COLO829 (cell line): ENCODE measurements at regions not wholly inside any gene's neighbourhood (a gene's known extent, or its start where the extent isn't known, plus 50 kb on each side); places are given as distances from the start of the nearest gene placed in this dataset.

Experiments used
- DNase-seq: peaks from one replicate; pipeline ENCODE4 v3.0.0; 2012; ENCODE audit warnings: low spot score

DNA sequence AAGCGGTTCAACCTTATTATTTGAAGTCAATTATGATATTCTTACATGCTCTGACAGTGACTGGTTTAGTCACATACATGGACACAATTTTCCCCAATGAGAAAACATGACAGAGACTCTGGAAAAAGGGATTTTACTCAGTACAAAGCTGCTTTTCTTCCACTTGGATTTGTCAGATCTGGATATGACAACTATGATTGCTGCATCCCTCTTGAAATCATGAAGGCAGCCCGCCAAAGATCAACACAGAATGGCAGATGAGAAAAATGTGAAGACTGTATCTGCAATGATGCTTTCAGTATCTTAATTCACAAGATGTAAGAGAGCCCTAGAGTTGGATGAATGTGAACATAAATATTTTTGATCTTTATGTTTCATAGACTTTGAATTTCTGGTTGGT lies 439.6 kb downstream of the CDH8 start:
- DNase-seq: no peak

DNA sequence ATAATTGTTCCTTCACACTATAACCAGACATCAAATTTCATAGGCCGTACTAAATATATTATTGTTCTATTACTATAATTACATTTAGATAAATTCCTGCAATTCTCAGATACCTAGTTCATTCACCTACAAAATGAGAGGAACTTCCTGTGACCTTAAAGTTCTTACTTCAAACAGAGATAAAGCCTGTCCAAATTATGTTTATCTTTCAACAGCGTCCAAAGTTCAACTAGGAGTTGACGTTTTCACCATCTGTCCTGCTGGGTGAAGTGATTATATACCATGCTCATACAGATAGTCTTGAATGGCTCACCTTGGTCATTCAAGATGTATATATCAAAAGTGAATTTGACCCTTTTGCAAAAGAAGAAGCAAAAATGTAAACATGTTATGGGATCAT lies 440.6 kb downstream of the CDH8 start:
- DNase-seq: no peak

GRCh38 chr16:61590577-61590976 lies 445.7 kb downstream of the CDH8 start:
- DNase-seq: no peak

GRCh38 chr16:61587526-61587925 lies 448.7 kb downstream of the CDH8 start:
- no peak for DNase-seq

GRCh38 chr16:61581417-61582046 lies 454.7 kb downstream of the CDH8 start:
- DNase-seq: no peak

GRCh38 chr16:61580579-61580978 lies 455.7 kb downstream of the CDH8 start:
- DNase-seq: no peak

DNA sequence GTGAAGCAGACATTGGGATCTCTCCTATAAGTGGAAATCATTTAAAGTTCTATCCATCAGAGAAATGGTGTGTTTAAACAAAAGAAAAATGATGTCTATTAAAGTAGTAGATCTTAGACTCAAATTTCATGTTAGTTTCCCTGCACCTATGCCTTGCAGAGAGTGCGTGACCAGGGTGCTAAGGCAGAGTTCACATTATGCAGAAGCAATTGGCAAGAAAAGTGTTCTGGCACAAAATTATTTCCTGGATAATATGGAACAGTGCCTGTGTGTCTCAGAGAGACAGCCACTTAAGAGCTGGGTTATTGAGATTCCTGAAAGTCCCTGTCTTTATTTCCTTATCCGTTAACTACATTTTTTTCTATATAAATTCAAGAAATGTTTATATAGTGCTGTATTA lies 457.0 kb downstream of the CDH8 start:
- no peak for DNase-seq

- DNase-seq: no peak
These were observed 459.8 kb downstream of the CDH8 start for GRCh38 chr16:61576476-61576875.

DNA sequence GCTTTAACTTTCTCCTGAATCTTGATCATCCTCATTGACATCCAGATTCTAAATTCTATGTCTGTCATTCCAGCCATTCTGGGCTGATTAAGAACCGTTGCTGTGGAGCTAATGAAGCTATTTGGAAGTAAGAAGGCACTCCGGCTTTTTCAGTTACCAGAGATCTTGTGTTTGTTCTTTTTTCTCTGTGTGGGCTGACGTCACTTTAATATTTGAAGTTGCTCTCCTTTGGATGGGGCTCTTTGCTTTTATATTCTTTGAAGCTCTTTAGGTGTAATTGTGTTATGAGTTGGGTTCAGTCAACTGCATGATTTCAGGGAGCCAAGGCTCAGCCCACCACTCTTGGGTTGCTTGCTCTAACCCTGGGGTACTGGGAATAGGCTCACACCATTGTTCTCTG lies 460.6 kb downstream of the CDH8 start:
- no peak for DNase-seq

GRCh38 chr16:61569028-61569427 lies 467.2 kb downstream of the CDH8 start:
- DNase-seq: no peak

GRCh38 chr16:61564716-61565115 lies 471.5 kb downstream of the CDH8 start:
- no peak for DNase-seq

DNA sequence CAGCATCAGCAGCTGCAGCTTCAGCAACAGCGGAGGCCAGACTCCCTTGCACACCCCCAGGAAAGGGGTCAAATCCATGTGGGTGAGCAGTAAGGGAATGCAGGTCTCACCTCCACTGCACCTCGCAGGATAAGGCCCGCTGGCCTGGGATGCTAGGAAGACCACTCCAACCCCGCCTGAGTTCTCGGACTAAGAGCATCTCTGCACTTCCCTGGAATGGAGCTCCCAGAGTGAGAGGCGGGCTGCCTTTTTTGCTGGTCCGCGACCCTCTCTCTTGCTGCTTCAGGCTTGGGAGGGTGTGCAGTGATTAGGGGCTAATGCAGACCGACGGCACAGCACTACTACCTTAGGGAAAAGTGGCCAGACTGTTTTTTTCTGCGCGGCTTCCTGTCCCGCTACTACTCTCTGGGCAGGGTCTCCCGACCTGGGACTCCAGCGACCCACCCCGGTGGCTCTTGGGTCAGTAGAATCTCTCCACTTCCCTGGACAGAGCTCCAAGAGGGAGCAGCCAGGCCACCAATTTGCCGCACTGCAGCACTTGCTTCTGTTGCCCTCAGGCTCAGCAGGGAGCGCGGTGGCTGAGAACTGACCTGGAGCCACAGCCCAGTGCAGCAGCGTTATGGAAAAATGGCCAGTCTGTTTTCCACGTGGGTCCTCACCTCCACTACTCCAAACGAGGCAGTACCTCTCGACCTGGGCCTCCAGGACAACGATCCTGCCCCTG lies 480.4 kb downstream of the CDH8 start:
- DNase-seq: no peak

GRCh38 chr16:61549327-61549726 lies 486.9 kb downstream of the CDH8 start:
- no peak for DNase-seq

DNA sequence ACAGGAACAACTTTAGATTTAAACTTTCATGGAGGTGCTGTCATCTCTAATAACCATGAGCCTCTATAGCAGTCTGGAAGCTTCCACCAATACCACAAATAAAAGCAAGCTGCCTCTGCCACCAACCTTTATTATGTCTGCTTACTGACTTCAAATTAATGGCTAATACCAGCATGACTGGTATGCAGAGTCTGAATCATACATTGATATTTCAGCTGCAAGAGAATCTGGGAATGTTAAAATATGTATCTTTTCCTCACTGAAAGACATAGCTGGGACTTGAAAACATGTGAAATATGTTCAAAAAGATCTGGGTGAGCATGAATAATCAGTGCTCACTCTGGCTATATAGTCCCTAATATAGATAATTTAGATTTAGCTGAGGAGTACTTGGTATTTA lies 488.6 kb downstream of the CDH8 start:
- no peak for DNase-seq

DNA sequence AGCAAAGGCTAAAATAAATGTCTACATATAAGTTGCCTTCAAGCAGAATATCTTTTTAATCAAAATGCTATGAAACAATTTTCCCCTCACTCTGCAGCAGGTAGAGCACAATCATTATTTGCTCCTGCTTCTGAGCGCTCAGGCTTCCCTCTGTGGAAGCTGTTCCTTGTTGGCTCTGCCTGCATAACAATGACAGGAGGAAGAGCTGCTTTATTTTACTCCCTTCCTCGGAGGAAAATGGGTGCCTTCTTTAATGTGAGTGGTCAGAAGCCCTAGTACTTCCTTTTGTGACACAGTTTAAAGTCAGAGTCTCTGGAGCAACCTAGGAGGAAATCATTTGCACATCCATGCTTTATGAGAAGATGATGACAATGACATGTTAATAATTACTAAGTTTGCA lies 492.1 kb downstream of the CDH8 start:
- DNase-seq: no peak

DNA sequence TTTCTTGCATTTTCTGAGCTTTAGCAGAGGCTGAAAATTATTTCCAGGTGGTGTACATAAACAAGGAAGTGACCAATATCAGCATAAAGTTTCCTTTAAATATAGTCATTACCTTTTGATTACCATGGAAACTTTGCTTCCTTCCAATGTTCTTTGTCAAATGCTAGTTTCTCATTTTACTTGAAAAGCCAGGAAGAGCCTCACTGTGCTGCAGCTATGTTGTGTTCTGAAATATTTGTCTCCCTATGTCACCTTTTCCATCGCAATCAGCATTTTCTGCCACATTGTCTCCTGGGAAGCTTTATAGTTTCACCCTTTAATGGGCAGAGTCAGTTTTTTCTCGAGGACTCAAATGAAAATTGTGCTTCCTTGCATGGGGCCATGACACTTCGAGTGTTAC lies 496.0 kb downstream of the CDH8 start:
- DNase-seq: no peak

DNA sequence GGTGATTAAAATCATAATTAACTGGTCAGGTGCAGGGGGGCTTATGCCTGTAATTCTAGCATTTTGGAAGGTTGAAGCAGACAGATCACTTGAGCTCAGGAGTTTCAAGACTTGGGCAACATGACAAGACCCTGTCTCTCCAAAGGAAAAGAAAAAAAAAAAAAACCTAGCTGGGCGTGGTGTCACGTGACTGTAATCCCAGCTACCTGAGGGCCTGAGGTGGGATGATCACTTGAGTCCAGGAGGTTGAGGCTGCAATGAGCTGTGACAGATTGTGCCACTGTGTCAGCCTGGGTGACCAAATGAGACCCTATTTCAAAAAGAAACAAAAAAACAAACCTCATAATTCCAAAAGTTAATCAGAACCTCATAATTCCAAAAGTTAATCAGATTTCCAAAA lies 505.5 kb downstream of the CDH8 start:
- no peak for DNase-seq

DNA sequence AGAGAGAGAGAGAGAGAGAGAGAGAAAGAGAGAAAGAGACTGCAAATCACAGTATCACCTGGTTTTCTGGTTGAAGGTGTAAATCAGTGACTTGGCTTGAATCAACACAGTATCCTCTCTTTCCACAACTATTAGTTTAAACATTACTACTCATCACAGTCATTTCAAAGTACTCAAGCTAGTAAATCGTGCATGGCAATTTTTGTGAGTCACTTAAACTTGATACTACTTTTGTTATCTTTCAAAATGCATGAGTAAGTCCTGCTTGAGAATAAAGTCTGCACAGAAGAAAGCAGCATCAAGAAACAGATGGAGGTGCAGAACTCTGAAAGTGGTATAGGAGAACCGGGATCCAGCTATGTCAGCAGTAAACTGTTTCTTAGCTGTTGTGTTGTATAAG lies 535.4 kb downstream of the CDH8 start:
- no peak for DNase-seq

DNA sequence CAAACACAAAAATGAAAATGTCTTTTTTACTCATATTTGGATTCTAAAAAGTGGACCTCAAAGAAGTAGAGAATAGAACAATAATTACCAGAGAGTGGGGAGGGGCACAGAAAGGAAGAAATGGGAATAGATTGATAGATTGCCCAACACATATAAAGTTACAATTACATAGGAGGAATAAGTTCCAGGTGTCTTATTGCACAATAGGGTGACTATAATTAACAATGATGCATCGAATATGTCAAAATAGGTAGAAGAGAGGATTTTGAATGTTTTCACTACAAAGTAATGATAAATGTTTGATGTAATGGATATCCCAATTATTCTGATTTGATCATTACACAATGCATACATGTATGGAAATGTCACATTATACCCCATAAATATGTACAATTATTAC lies 556.0 kb downstream of the CDH8 start:
- no peak for DNase-seq

- DNase-seq: no peak
These were observed 564.5 kb downstream of the CDH8 start for GRCh38 chr16:61471737-61472136.

GRCh38 chr16:61471023-61471422 lies 565.2 kb downstream of the CDH8 start:
- no peak for DNase-seq

DNA sequence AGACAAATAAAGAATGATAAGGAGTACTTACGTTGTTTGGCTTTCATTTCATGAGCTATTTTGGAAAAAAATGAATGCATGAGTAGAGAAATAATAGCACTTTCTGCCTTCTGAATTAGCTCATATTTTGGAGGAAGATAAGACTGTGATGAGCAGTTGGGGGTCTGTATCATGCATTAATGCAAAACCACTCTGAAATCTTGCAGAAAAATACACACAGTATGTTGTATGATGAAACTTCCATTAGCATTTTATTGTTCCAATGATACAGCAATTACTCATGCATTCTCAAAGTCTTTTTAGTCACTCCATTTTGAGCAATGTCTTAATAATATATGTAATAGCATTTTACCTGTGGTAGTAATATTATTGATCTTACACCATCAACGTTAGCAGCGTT lies 571.0 kb downstream of the CDH8 start:
- no peak for DNase-seq

- DNase-seq: no peak
These were observed 576.2 kb downstream of the CDH8 start for GRCh38 chr16:61460020-61460419.

DNA sequence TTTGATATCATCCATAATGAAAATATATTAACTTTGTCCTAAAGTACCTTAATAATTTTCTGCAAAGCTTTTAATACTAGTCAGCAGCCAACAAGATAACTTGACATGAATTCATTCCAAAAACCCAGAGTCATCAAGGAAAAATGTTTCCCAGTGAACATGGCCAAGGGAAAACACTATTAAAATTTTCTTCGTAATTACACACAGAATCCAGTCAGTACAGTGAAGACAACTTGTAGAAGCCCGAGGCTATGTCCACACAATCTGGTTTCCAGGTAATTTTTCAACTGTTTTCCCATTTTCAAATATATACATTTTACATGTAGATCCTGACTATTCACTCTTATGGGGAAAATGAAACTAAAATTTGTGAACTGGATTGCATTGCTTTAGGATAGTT lies 600.9 kb downstream of the CDH8 start:
- no peak for DNase-seq
